Lung (tissue), 11 donors: ENCODE measurements at regions not wholly inside any gene's neighbourhood (a gene's known extent, or its start where the extent isn't known, plus 50 kb on each side); places are given as distances from the start of the nearest gene placed in this dataset.
A peak's percentile ranks its signal among the peaks of the same experiment; 100 is the strongest.

ENCODE experiments used
- ATAC-seq: fragments of 200-7000 bp; cut with Tn5 transposase; one replicate; pipeline ENCODE4 v1.9.1; 2020; ENCODE audit warnings: moderate number of reproducible peaks; ENCODE audit not compliant: insufficient read depth, low FRiP score
- DNase-seq, 3 donors: peaks; one replicate each; pipeline ENCODE4 v3.0.0-alpha.2; 2013 to 2017
- H3K27ac ChIP-seq, 2 donors: one replicate each; pipeline ENCODE4 v1.5.1; 2013; ENCODE audit warnings: mild to moderate bottlenecking in 2 of 2, moderate library complexity in 2 of 2, control low read depth in 1 of 2, inconsistent platforms in 1 of 2, low read depth in 1 of 2, low read length in 1 of 2
- H3K27me3 ChIP-seq, 3 donors: one replicate each; pipeline ENCODE4 v1.5.1; 2013; ENCODE audit warnings: low read length in 2 of 3; ENCODE audit not compliant: control insufficient read depth in 3 of 3, insufficient read depth in 3 of 3
- H3K36me3 ChIP-seq, 4 donors: one replicate each; pipeline ENCODE4 v1.5.1; 2013; ENCODE audit warnings: low read length in 4 of 4, mild to moderate bottlenecking in 1 of 4, moderate library complexity in 1 of 4; ENCODE audit not compliant: control insufficient read depth in 4 of 4, insufficient read depth in 4 of 4
- H3K4me1 ChIP-seq, 5 donors: one replicate each; pipeline ENCODE4 v1.5.1; 2013; ENCODE audit warnings: low read length in 5 of 5, mild to moderate bottlenecking in 2 of 5, moderate library complexity in 1 of 5; ENCODE audit not compliant: control insufficient read depth in 5 of 5, insufficient read depth in 5 of 5
- H3K4me3 ChIP-seq: one replicate; pipeline ENCODE4 v1.5.1; 2013; ENCODE audit warnings: mild to moderate bottlenecking, control low read depth, moderate library complexity
- H3K9ac ChIP-seq, 2 donors: one replicate each; pipeline ENCODE4 v1.5.1; 2013; ENCODE audit warnings: low read length in 2 of 2, control low read depth in 1 of 2; ENCODE audit not compliant: insufficient read depth in 1 of 2
- H3K9me3 ChIP-seq, 4 donors: one replicate each; pipeline ENCODE4 v1.5.1; 2013; ENCODE audit warnings: low read length in 3 of 4, mild to moderate bottlenecking in 1 of 4, moderate library complexity in 1 of 4; ENCODE audit not compliant: control insufficient read depth in 4 of 4, insufficient read depth in 3 of 4
- CTCF ChIP-seq: IDR thresholded peaks from 2 replicates; pipeline ENCODE4 v1.5.1; 2012; ENCODE audit warnings: mild to moderate bottlenecking; ENCODE audit errors: control extremely low read depth, extremely low read depth
- WGBS, 2 donors: extraction: QIAGEN DNeasy Blood & Tissue Kit; methylation state at CpG; one replicate each; pipeline ENCODE4 v1.1.7; 2013; 5-methylcytosine and 5-hydroxymethylcytosine counted together
- donor health status: control.
- donor health status: control.
- donor health status: Bipolar disorder and iron deficiency.
- donor health status: healthy.
- donor health status: DM: yes; HTN: yes; CAD: no.

- Histone ChIP-seq H3K27me3 (peaks cover 0 to 22% (median 0%) of the 10 kb centered on the region in 3 donors), H3K4me1 (peaks cover 0 to 14% (median 1%) of the 10 kb centered on the region in 5 donors), H3K4me3 (no peak overlapping the region), H3K9me3 (peaks cover 0 to 2% (median 0%) of the 10 kb centered on the region in 4 donors), H3K9ac (no peak overlapping the region), H3K36me3 (no peaks in the 10 kb centered on the region), H3K27ac (no peak overlapping the region)
- WGBS, 2 donors = 78 to 87% methylated on average over 4 of the region's 4 CpGs
- ATAC-seq (no peak), DNase-seq (peak in 1 of 3 donors; percentile 8)
- no peak for TF ChIP-seq CTCF
These were observed 152.3 kb upstream of the EGLN3 start for GRCh38 chr14:34103176-34103575.

- peaks cover 0 to 4% (median 0%) of the 10 kb centered on the region in 4 donors for H3K9me3 ChIP-seq
- H3K4me3 ChIP-seq = no peak overlapping the region
- ATAC-seq (no peak), DNase-seq (no peak)
- H3K9ac ChIP-seq = no peak overlapping the region
- TF ChIP-seq CTCF = no peak
- H3K36me3 ChIP-seq = no peaks in the 10 kb centered on the region
- peaks cover 0 to 13% (median 1%) of the 10 kb centered on the region in 5 donors for H3K4me1 ChIP-seq
- H3K27ac ChIP-seq = no peak overlapping the region
- 72 to 92% methylated on average over 5 of the region's 5 CpGs for WGBS, 2 donors
- H3K27me3 ChIP-seq = no peaks in the 10 kb centered on the region
These were observed 148.8 kb upstream of the EGLN3 start for GRCh38 chr14:34099635-34100034.

- H3K4me3 ChIP-seq = no peak overlapping the region
- ATAC-seq = no peak
- H3K9ac ChIP-seq = no peak overlapping the region
- no peak for DNase-seq
- H3K36me3 ChIP-seq = no peaks in the 10 kb centered on the region
- H3K4me1 ChIP-seq = peaks cover 0 to 10% (median 0%) of the 10 kb centered on the region in 5 donors
- peaks cover 0 to under 1% (median 0%) of the 10 kb centered on the region in 3 donors for H3K27me3 ChIP-seq
- peaks cover 0 to 4% (median 0%) of the 10 kb centered on the region in 4 donors for H3K9me3 ChIP-seq
- no peak for TF ChIP-seq CTCF
- no peak overlapping the region for H3K27ac ChIP-seq
These were observed 148.1 kb upstream of the EGLN3 start for GRCh38 chr14:34098985-34099349.
